CD14-positive monocyte (primary cell): ENCODE measurements at regions not wholly inside any gene's neighbourhood (a gene's known extent, or its start where the extent isn't known, plus 50 kb on each side); places are given as distances from the start of the nearest gene placed in this dataset.

Experiments
- DNase-seq, 3 donors: peaks; one replicate each; pipeline ENCODE4 v3.0.0-alpha.2; 2011 to 2022
- H2AFZ ChIP-seq: 2 replicates; pipeline ENCODE4 v1.6.0; 2012; ENCODE audit warnings: mild to moderate bottlenecking, low read depth, low read length, inconsistent platforms; ENCODE audit not compliant: insufficient read depth, poor library complexity, severe bottlenecking
- H3K27ac ChIP-seq, 2 donors: 1 replicate in 1 of 2; 2 replicates in 1 of 2; pipeline ENCODE4 v1.5.1; 2012 to 2013; ENCODE audit warnings: low read length in 2 of 2, control low read depth in 1 of 2, inconsistent platforms in 1 of 2, low read depth in 1 of 2, mild to moderate bottlenecking in 1 of 2
- H3K27me3 ChIP-seq, 2 donors: one replicate each; pipeline versions ENCODE4 v1.6.0 to v1.6.1; 2011 to 2013; ENCODE audit warnings: low read length in 2 of 2; ENCODE audit not compliant: control insufficient read depth in 2 of 2, insufficient read depth in 2 of 2
- H3K36me3 ChIP-seq, 2 donors: replicated peaks in 1 of 2; 1 replicate in 1 of 2; 2 replicates in 1 of 2; pipeline versions ENCODE4 v1.5.1 to v1.6.1; 2012 to 2013; ENCODE audit warnings: low read length in 2 of 2, control low read depth in 1 of 2, inconsistent platforms in 1 of 2, mild to moderate bottlenecking in 1 of 2; ENCODE audit not compliant: insufficient read depth in 2 of 2, control insufficient read depth in 1 of 2
- H3K4me1 ChIP-seq, 2 donors: 1 replicate in 1 of 2; 2 replicates in 1 of 2; pipeline versions ENCODE4 v1.5.1 to v1.6.1; 2012 to 2013; ENCODE audit warnings: low read length in 2 of 2, control low read depth in 1 of 2, inconsistent platforms in 1 of 2, mild to moderate bottlenecking in 1 of 2, moderate library complexity in 1 of 2; ENCODE audit not compliant: insufficient read depth in 2 of 2, control insufficient read depth in 1 of 2
- H3K4me2 ChIP-seq: replicated peaks from 2 replicates; pipeline ENCODE3; 2012; ENCODE audit warnings: low read length, moderate library complexity, mild to moderate bottlenecking; ENCODE audit not compliant: poor library complexity, severe bottlenecking; ENCODE audit errors: extremely low read depth
- H3K4me3 ChIP-seq, 3 experiments: fragments of 200-600 bp in 1 of 3; sonication (generic) in 1 of 3; replicated peaks in 1 of 3; 1 replicate in 2 of 3; 2 replicates in 1 of 3; pipeline ENCODE4 v1.5.1; 2011 to 2013; ENCODE audit warnings: low read length in 3 of 3, mild to moderate bottlenecking in 3 of 3, control low read depth in 2 of 3, low read depth in 2 of 3, inconsistent platforms in 1 of 3, moderate library complexity in 1 of 3
- H3K79me2 ChIP-seq: 2 replicates; pipeline ENCODE4 v1.6.0; 2012; ENCODE audit warnings: mild to moderate bottlenecking, control low read depth, inconsistent platforms, low read length, moderate library complexity; ENCODE audit not compliant: insufficient read depth
- H3K9ac ChIP-seq: 2 replicates; pipeline ENCODE4 v1.6.0; 2017; ENCODE audit warnings: low read length, mild to moderate bottlenecking; ENCODE audit not compliant: insufficient read depth, poor library complexity, severe bottlenecking
- H3K9me3 ChIP-seq, 2 donors: replicated peaks in 1 of 2; 1 replicate in 1 of 2; 2 replicates in 1 of 2; pipeline versions ENCODE4 v1.5.1 to v1.6.1; 2012 to 2013; ENCODE audit warnings: low read length in 2 of 2, control low read depth in 1 of 2; ENCODE audit not compliant: control insufficient read depth in 1 of 2, insufficient read depth in 1 of 2
- H4K20me1 ChIP-seq: 2 replicates; pipeline ENCODE4 v1.6.0; 2012; ENCODE audit warnings: mild to moderate bottlenecking, low read length, control low read depth, moderate library complexity; ENCODE audit not compliant: insufficient read depth
- H3K27ac Mint-ChIP-seq, 7 donors: one replicate each; pipeline ENCODE4 v1.8.0; 2020; ENCODE audit warnings: mild to moderate bottlenecking in 7 of 7, mixed read lengths in 7 of 7, moderate library complexity in 6 of 7, inconsistent platforms in 2 of 7
- H3K27me3 Mint-ChIP-seq, 3 donors: one replicate each; pipeline ENCODE4 v1.8.0; 2021 to 2022; ENCODE audit warnings: low read depth in 3 of 3, mild to moderate bottlenecking in 3 of 3, mixed read lengths in 3 of 3, moderate library complexity in 3 of 3, inconsistent platforms in 1 of 3
- H3K36me3 Mint-ChIP-seq, 2 donors: one replicate each; pipeline ENCODE4 v1.8.0; 2020; ENCODE audit warnings: mixed read lengths in 2 of 2, inconsistent platforms in 1 of 2, mild to moderate bottlenecking in 1 of 2
- H3K4me1 Mint-ChIP-seq: one replicate; pipeline ENCODE4 v1.8.0; 2020; ENCODE audit warnings: mild to moderate bottlenecking, mixed read lengths
- H3K4me3 Mint-ChIP-seq, 2 donors: one replicate each; pipeline ENCODE4 v1.8.0; 2020; ENCODE audit warnings: mild to moderate bottlenecking in 2 of 2, mixed read lengths in 2 of 2, moderate library complexity in 1 of 2
- H3K9me3 Mint-ChIP-seq, 7 donors: one replicate each; pipeline ENCODE4 v1.8.0; 2020 to 2022; ENCODE audit warnings: mixed read lengths in 7 of 7, mild to moderate bottlenecking in 6 of 7, moderate library complexity in 6 of 7, inconsistent platforms in 2 of 7
- CTCF ChIP-seq: fragments of 200-600 bp; IDR thresholded peaks from one replicate; pipeline ENCODE4 v1.8.0; 2022; ENCODE audit warnings: antibody characterized with exemption, mild to moderate bottlenecking
- WGBS: methylation state at CpG from one replicate; pipeline ENCODE4 v1.1.5; 2013; ENCODE audit warnings: missing lambda C conversion rate; ENCODE audit not compliant: insufficient coverage; 5-methylcytosine and 5-hydroxymethylcytosine counted together
- intact Hi-C, 2 donors: fragments of 100-400 bp; cut with micrococcal nuclease; formaldehyde crosslinking; loops; one replicate each; pipeline versions ENCODE4 v1.15.0 to v1.15.1; 2023

GRCh38 chr3:11091088-11091590 is 63.2 kb upstream of the HRH1 start:
- Histone ChIP-seq H3K4me3 (no peak overlapping the region), H3K4me1 (peaks cover under 1 to 2% of the 10 kb centered on the region in 2 donors), H3K27me3 (peaks cover 0 to under 1% of the 10 kb centered on the region in 2 donors), H3K4me2 (no peak overlapping the region), H2AFZ (no peak overlapping the region), H3K9me3 (peaks cover 0 to 5% of the 10 kb centered on the region in 2 donors), H3K9ac (no peak overlapping the region), H3K79me2 (no peaks in the 10 kb centered on the region), H3K36me3 (no peaks in the 10 kb centered on the region), H3K27ac (no peak overlapping the region), H4K20me1 (no peaks in the 10 kb centered on the region)
- intact Hi-C loops, result no loop called here
- peaks cover 4% of the 10 kb centered on the region for H3K4me1 Mint-ChIP-seq
- no peak overlapping the region for H3K27ac Mint-ChIP-seq
- WGBS, result 85% methylated on average over 12 of the region's 12 CpGs
- TF ChIP-seq CTCF, result no peak
- peaks cover under 1 to 16% (median 7%) of the 10 kb centered on the region in 3 donors for H3K27me3 Mint-ChIP-seq
- H3K9me3 Mint-ChIP-seq, result peaks cover 3 to 11% (median 4%) of the 10 kb centered on the region in 7 donors
- DNase-seq, result no peak
- no peaks in the 10 kb centered on the region for H3K36me3 Mint-ChIP-seq
- no peak overlapping the region for H3K4me3 Mint-ChIP-seq

- no peaks in the 10 kb centered on the region for H3K36me3 ChIP-seq
- no peak overlapping the region for H3K4me2 ChIP-seq
- H3K4me3 ChIP-seq, result no peak overlapping the region
- peaks cover 0 to 5% of the 10 kb centered on the region in 2 donors for H3K9me3 ChIP-seq
- no peak for DNase-seq
- H3K27me3 ChIP-seq, result peaks cover 0 to 4% of the 10 kb centered on the region in 2 donors
- no peak overlapping the region for H3K9ac ChIP-seq
- peaks cover 3 to 11% (median 4%) of the 10 kb centered on the region in 7 donors for H3K9me3 Mint-ChIP-seq
- no peaks in the 10 kb centered on the region for H3K36me3 Mint-ChIP-seq
- no peak overlapping the region for H3K27ac ChIP-seq
- H3K4me3 Mint-ChIP-seq, result no peak overlapping the region
- H3K4me1 Mint-ChIP-seq, result peaks cover 10% of the 10 kb centered on the region
- intact Hi-C loops, result no loop called here
- H4K20me1 ChIP-seq, result no peaks in the 10 kb centered on the region
- no peak overlapping the region for H2AFZ ChIP-seq
- H3K27ac Mint-ChIP-seq, result no peak overlapping the region
- no peaks in the 10 kb centered on the region for H3K79me2 ChIP-seq
- H3K27me3 Mint-ChIP-seq, result peaks cover 7 to 13% (median 7%) of the 10 kb centered on the region in 3 donors
- peaks cover 7 to 8% of the 10 kb centered on the region in 2 donors for H3K4me1 ChIP-seq
- no peak for TF ChIP-seq CTCF
- WGBS, result 93% methylated on average over 8 of the region's 13 CpGs
These were observed 62.5 kb upstream of the HRH1 start for GRCh38 chr3:11091791-11092190.
